ENCODE measurements at regions not wholly inside any gene's neighbourhood (a gene's known extent, or its start where the extent isn't known, plus 50 kb on each side); places are given as distances from the start of the nearest gene placed in this dataset.

DNA sequence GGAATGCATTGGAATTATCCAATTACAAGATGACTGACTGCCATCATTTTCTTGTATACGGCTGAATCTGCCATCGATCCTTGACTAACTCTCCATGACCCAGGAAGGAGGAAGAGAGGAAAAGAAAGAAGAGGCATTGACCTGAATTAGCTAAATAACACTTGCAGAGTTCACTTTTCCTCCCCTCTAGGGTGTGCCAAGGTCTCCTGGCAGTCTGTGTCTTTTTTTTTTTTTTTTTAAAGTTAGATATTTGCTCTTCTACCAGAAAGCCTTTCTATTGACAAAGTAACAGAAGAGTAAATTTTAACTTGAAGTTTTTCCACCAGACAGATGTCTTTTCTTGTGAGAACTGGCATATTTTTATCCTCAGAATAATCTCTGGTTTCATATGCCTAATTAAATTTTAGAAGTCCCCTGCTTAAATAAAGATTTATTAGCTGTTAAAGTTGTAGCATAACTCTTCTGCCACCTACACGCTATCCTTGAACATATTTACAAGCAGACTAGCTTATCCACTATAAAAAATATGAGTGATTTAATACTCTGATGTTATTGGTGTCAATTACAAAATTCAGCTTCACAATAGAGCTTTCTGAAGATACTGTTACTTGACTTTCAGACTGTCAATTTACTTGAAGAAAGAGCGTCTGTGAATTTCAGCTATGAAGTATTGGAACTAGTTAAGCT lies 171.7 kb upstream of the ETAA1 start:
- TF ChIP-seq, protein P1, sequence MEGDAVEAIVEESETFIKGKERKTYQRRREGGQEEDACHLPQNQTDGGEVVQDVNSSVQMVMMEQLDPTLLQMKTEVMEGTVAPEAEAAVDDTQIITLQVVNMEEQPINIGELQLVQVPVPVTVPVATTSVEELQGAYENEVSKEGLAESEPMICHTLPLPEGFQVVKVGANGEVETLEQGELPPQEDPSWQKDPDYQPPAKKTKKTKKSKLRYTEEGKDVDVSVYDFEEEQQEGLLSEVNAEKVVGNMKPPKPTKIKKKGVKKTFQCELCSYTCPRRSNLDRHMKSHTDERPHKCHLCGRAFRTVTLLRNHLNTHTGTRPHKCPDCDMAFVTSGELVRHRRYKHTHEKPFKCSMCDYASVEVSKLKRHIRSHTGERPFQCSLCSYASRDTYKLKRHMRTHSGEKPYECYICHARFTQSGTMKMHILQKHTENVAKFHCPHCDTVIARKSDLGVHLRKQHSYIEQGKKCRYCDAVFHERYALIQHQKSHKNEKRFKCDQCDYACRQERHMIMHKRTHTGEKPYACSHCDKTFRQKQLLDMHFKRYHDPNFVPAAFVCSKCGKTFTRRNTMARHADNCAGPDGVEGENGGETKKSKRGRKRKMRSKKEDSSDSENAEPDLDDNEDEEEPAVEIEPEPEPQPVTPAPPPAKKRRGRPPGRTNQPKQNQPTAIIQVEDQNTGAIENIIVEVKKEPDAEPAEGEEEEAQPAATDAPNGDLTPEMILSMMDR (IDR thresholded peaks at IDR 0.05; ENCODE audit: insufficient read depth, low read depth, low read length, missing control alignments): no peak
- no peak overlapping the region for H3K4me3 ChIP-seq (ENCODE audit: low read length)
- DNase-seq (ENCODE audit: low read depth): no peak

DNA sequence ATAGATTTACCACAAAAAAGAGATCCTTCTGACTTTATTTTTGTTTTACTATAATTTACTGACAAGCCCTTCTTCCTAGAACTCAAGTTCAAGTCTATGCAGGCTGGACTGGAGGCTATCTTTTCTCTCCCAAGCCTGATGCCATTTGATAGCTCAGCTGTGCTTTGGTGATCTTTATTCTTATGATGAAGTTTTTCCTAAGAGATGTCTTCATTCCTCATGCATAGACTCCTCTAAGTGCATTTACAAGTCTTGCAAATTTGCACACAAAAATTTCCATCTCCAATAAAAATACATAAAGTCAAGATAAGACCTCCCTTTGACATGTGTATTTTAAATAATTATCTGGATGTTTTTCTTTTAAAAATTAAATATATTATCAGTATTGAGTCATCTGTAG lies 167.4 kb upstream of the ETAA1 start:
- TF ChIP-seq, protein P1 (IDR thresholded peaks at IDR 0.05; ENCODE audit: insufficient read depth, low read depth, low read length, missing control alignments): no peak
- DNase-seq (ENCODE audit: low read depth): no peak
- no peak overlapping the region for H3K4me3 ChIP-seq (ENCODE audit: low read length)

DNA sequence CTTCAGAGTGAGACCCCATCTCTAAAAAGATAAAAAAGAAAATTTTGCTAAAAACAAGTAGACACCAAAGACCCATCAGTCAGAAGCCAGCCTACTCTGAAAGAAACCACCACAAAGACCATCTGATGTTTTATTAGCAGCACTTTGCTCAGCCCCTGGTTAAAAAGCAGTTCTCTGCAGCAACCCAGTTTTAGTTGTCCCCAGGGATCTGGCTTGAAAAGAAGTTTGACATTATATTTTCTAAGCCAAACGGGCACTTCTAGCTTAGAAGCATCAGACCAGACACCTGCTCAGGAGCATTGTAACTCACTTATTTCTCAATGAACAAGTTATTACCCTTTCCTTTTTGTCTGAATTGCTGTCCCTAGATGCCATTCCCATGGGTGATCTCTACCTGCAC lies 164.2 kb upstream of the ETAA1 start:
- TF ChIP-seq, protein P1 (IDR thresholded peaks at IDR 0.05; ENCODE audit: insufficient read depth, low read depth, low read length, missing control alignments): no peak
- no peak for DNase-seq (ENCODE audit: low read depth)
- no peak overlapping the region for H3K4me3 ChIP-seq (ENCODE audit: low read length)

DNA sequence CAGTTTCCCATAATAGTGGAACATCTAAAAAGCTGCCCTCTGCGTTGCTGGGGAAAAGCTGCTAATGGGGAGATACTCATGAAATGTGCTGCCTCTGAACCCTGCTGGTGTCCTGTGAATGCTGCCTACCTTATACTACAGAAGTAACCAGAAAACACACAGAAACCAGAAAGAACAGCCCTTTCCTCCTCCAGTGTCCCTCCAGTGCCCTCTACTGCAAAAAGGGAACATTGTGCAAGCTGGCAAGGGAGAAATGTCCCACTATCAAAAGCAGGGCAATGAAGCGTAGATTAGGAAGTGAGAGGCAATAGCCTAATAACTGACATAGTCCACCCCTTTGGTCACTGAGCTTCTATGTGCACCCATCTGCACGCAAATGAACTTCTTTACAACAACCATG lies 162.7 kb upstream of the ETAA1 start:
- TF ChIP-seq, protein P1 (IDR thresholded peaks at IDR 0.05; ENCODE audit: insufficient read depth, low read depth, low read length, missing control alignments): peak; percentile 75
- H3K4me3 ChIP-seq (ENCODE audit: low read length): no peak overlapping the region
- DNase-seq (ENCODE audit: low read depth): peak; percentile 34

DNA sequence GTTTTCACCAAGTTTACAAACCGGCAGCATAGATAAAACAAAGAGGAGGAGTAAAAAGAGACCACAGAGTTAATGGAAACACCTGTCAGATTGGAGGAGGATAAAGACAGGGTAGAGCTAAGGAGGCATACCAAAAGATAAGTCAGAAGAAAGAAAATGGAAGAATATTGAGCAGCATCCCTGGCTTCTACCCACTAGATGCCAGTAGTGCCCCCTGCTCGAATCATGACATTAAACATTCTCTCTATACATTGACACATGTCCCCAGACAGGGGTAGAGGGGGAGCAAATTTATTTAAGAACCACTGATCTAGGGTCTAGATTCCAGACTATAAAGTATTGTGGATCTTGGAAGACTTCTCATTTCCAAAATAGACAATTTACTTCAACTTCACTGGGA lies 159.8 kb upstream of the ETAA1 start:
- H3K4me3 ChIP-seq (ENCODE audit: low read length): no peak overlapping the region
- TF ChIP-seq, protein P1 (IDR thresholded peaks at IDR 0.05; ENCODE audit: insufficient read depth, low read depth, low read length, missing control alignments): no peak

DNA sequence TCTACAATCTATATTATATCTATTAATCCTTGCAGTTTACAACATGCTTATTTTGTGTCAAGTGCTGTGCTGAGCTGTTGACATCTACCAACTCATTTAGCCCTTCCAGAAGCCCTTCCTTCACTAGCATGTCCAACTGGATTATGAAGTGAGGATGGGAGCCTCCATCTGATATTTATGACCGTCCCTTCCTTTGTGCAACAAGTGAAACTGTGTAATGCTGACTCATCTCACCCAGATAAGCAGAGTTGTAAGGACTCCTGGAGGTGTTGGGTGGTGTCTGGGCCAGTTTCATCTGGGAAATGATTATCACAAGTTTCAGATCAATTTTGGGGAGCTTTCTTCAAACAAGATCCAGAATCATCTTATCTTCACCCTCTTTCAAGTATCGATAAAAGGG lies 156.6 kb upstream of the ETAA1 start:
- peak; percentile 82 for DNase-seq (ENCODE audit: low read depth)
- no peak overlapping the region for H3K4me3 ChIP-seq (ENCODE audit: low read length)
- TF ChIP-seq, protein P1 (IDR thresholded peaks at IDR 0.05; ENCODE audit: insufficient read depth, low read depth, low read length, missing control alignments): no peak

More for the DNA sequence above, 159.8 kb upstream of the ETAA1 start:
- DNase-seq (ENCODE audit: low read depth): no peak

DNA sequence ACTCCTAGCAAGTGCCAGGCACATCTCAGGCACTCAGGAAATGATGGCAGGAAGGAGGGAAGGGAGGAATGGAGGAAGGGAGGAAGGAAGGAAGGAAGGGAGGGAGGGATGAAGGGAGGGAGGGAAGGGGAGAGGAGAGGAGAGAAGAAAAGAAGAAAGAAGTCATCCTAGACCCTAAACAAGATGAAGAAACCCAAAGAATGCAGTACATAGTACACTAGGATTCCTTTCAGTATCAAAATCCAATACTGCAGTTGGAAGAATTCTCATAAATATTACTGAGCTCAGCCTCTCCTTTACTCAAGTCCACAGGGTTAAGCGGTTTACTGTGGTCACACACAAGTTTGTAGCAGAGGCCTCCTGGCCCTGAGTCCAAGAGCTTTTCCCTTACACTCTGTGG lies 155.7 kb upstream of the ETAA1 start:
- TF ChIP-seq, protein P1 (IDR thresholded peaks at IDR 0.05; ENCODE audit: insufficient read depth, low read depth, low read length, missing control alignments): no peak
- no peak overlapping the region for H3K4me3 ChIP-seq (ENCODE audit: low read length)
- no peak for DNase-seq (ENCODE audit: low read depth)
